ENCODE measurements at regions not wholly inside any gene's neighbourhood (a gene's known extent, or its start where the extent isn't known, plus 50 kb on each side); places are given as distances from the start of the nearest gene placed in this dataset.
"Not testable (repeated sequence)": the region's sequence is repeated elsewhere in the genome, so short reads cannot be mapped to it uniquely, and the experiment has no call there.

DNA sequence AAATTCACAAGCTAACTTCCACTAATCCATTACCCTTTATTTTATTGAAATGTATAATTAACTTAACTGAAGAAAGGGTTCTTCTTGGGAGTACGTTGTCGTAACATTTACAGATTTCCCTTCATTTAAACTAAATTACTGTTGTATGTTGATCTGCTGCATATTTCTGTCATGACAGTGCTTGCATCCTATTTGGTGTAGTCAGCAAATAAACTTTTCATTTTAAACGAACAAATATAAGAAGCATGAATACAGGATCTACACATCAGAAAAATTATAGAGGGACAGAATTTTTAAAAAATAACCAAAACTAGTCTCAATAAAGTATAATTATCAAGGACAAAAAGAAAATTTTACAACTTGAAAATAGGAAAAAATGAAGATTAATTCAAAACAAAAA, 66.5 kb upstream of the ZNF267 start:
- no peak for ATAC-seq
- TF ChIP-seq, protein P1, sequence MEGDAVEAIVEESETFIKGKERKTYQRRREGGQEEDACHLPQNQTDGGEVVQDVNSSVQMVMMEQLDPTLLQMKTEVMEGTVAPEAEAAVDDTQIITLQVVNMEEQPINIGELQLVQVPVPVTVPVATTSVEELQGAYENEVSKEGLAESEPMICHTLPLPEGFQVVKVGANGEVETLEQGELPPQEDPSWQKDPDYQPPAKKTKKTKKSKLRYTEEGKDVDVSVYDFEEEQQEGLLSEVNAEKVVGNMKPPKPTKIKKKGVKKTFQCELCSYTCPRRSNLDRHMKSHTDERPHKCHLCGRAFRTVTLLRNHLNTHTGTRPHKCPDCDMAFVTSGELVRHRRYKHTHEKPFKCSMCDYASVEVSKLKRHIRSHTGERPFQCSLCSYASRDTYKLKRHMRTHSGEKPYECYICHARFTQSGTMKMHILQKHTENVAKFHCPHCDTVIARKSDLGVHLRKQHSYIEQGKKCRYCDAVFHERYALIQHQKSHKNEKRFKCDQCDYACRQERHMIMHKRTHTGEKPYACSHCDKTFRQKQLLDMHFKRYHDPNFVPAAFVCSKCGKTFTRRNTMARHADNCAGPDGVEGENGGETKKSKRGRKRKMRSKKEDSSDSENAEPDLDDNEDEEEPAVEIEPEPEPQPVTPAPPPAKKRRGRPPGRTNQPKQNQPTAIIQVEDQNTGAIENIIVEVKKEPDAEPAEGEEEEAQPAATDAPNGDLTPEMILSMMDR (IDR thresholded peaks at IDR 0.05), result no peak
- Histone ChIP-seq H3K4me3 (no peak overlapping the region), H3K27ac (no peak overlapping the region), H3K9me3 (no peaks in the 10 kb centered on the region), H3K36me3 (no peaks in the 10 kb centered on the region), H3K27me3 (ENCODE audit: low read depth) (no peaks in the 10 kb centered on the region), H3K4me1 (no peaks in the 10 kb centered on the region)
- intact Hi-C loops (cut with DNase I), result no loop called here
- DNase-seq, result no peak

DNA sequence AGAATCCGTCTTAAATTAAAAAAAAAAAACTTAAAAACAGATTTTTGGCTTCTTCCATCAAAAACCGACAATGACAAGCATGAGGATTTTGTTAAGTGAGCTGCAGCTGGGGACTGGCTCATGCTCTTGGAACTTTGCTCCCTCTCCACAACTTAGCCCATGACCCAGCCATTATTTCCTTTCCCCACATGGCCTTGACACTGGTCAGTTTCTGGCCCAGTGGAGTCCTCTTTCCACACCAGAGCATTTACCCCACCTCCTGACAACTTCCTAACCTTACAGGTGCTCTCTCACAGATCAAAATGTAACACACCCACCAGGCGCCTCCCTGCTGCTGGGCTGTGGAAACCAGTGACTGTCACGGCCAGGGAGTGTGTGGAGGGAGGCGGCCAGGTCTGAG, 62.7 kb upstream of the ZNF267 start:
- Histone ChIP-seq H3K9me3 (no peaks in the 10 kb centered on the region), H3K4me3 (no peak overlapping the region), H3K27ac (no peak overlapping the region), H3K4me1 (no peaks in the 10 kb centered on the region), H3K36me3 (no peaks in the 10 kb centered on the region), H3K27me3 (ENCODE audit: low read depth) (no peaks in the 10 kb centered on the region)
- DNase-seq, result no peak
- ATAC-seq, result no peak
- intact Hi-C loops (cut with DNase I), result no loop called here
- TF ChIP-seq, protein P1 (IDR thresholded peaks at IDR 0.05), result no peak

DNA sequence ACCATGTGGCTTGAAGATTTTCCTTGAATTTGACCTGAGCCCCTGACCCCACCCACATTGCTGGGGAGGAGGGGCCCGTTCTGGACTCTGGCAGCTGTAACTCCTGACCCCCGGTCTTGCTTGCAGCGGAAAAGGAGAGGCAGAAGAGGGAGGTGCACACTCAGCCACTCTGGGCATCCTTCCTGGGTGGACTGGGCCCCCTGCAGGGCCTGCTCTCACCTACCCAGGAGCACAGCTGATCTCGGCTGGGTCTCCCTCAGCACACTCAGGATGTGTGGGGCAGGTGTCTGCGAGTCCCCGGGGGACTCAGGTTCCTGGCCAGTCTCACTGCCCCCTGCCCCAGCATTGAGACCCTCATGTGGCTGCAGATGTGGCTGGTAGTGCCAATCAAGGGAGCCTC, 57.5 kb upstream of the ZNF267 start:
- H3K4me3 ChIP-seq; DNase-seq; H3K27ac ChIP-seq; H3K36me3 ChIP-seq; H3K9me3 ChIP-seq; intact Hi-C loops (cut with DNase I); H3K4me1 ChIP-seq; ATAC-seq: not testable (repeated sequence)
- peaks cover 11% of the 10 kb centered on the region for H3K27me3 ChIP-seq (ENCODE audit: low read depth)

DNA sequence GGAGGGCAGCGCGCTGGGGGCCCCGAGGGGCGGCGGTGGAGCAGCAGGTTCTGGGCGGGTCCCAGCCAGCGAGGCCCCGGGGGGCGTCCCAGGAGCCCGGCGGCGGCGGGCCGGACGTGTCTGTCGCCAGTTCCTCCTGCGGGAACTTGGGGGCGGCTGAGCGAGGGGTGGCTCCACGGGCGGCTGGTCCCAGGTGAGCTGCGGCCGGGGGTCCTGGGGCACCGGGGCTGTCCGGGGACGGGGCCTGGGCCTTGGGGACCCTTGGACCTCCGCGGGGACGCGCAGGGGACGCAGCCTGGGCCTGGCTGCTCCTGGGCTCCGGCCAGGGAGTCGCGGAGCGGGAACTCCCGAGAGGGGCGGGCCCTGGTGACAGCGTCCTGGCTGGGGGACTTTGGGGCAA, 54.2 kb upstream of the ZNF267 start:
- Histone ChIP-seq H3K27ac (no peak overlapping the region), H3K27me3 (ENCODE audit: low read depth) (peaks cover 11% of the 10 kb centered on the region), H3K4me1 (no peaks in the 10 kb centered on the region), H3K36me3 (no peaks in the 10 kb centered on the region), H3K9me3 (no peaks in the 10 kb centered on the region), H3K4me3 (no peak overlapping the region)
- ATAC-seq, result no peak
- TF ChIP-seq, protein P1 (IDR thresholded peaks at IDR 0.05), result no peak
- no peak for DNase-seq
- intact Hi-C loops (cut with DNase I), result no loop called here

DNA sequence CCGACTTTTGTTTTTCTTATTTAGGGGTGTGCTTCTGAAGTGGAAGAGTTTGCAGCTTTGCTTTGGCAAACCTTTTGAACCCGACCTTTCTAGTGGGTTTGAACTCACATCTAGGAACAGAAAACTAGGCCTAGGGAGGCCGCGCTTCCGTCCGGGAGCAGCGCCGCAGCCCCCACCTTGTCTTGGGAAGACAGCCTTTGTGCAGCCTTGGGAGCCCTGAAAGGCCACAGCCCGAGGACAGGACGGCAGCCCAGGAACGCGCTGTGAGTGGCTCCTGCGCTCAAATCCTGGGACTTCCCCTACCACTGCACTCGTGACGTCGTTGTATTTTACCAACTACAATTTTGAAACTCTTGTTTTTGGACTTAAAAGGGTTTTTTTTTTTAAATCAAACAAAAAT, 53.7 kb upstream of the ZNF267 start:
- Histone ChIP-seq H3K9me3 (no peaks in the 10 kb centered on the region), H3K27me3 (ENCODE audit: low read depth) (peaks cover 11% of the 10 kb centered on the region), H3K36me3 (no peaks in the 10 kb centered on the region), H3K4me3 (no peak overlapping the region), H3K27ac (no peak overlapping the region), H3K4me1 (no peaks in the 10 kb centered on the region)
- ATAC-seq (no peak), DNase-seq (no peak)
- intact Hi-C loops (cut with DNase I), result no loop called here
- TF ChIP-seq, protein P1 (IDR thresholded peaks at IDR 0.05), result no peak
